GM19463 (cell line): ENCODE measurements at regions not wholly inside any gene's neighbourhood (a gene's known extent, or its start where the extent isn't known, plus 50 kb on each side); places are given as distances from the start of the nearest gene placed in this dataset.

ENCODE experiments used
- ATAC-seq: cut with Tn5 transposase; IDR thresholded peaks from one replicate; pipeline ENCODE4 v1.9.1; 2021; ENCODE audit warnings: mild to moderate bottlenecking, moderate library complexity; ENCODE audit not compliant: unreplicated experiment

- no peak for ATAC-seq
Observed at GRCh38 chr2:34660741-34661140, 1061.6 kb upstream of the FAM98A start.

- peak; percentile 93 for ATAC-seq
Observed at GRCh38 chr2:34656632-34657031, 1057.5 kb upstream of the FAM98A start.

- no peak for ATAC-seq
Observed at GRCh38 chr2:34652636-34653035, 1053.5 kb upstream of the FAM98A start.

GRCh38 chr2:34646901-34647300 lies 1047.8 kb upstream of the FAM98A start:
- ATAC-seq = no peak

- no peak for ATAC-seq
Observed at GRCh38 chr2:34632327-34632726, 1033.2 kb upstream of the FAM98A start.

GRCh38 chr2:34627003-34627402 lies 1027.9 kb upstream of the FAM98A start:
- no peak for ATAC-seq

- ATAC-seq = no peak
Observed at GRCh38 chr2:34604164-34604563, 1005.1 kb upstream of the FAM98A start.

GRCh38 chr2:34602262-34602661 lies 1003.2 kb upstream of the FAM98A start:
- ATAC-seq = no peak

- no peak for ATAC-seq
Observed at GRCh38 chr2:34601561-34601960, 1002.5 kb upstream of the FAM98A start.

- no peak for ATAC-seq
Observed at GRCh38 chr2:34578641-34579040, 979.5 kb upstream of the FAM98A start.

GRCh38 chr2:34570266-34570872 lies 971.3 kb upstream of the FAM98A start:
- ATAC-seq = no peak

- ATAC-seq = no peak
Observed at GRCh38 chr2:34567128-34567527, 968.0 kb upstream of the FAM98A start.

GRCh38 chr2:34552337-34552736 lies 953.2 kb upstream of the FAM98A start:
- ATAC-seq = no peak

- ATAC-seq = no peak
Observed at GRCh38 chr2:34549710-34550345, 950.7 kb upstream of the FAM98A start.

- no peak for ATAC-seq
Observed at GRCh38 chr2:34547900-34548299, 948.8 kb upstream of the FAM98A start.

- no peak for ATAC-seq
Observed at GRCh38 chr2:34547340-34547739, 948.2 kb upstream of the FAM98A start.

GRCh38 chr2:34545486-34546136 lies 946.5 kb upstream of the FAM98A start:
- ATAC-seq = no peak

GRCh38 chr2:34534761-34535160 lies 935.7 kb upstream of the FAM98A start:
- ATAC-seq = no peak

- no peak for ATAC-seq
Observed at GRCh38 chr2:34534341-34534740, 935.2 kb upstream of the FAM98A start.

- no peak for ATAC-seq
Observed at GRCh38 chr2:34533585-34534183, 934.6 kb upstream of the FAM98A start.

GRCh38 chr2:34529965-34530364 lies 930.9 kb upstream of the FAM98A start:
- ATAC-seq = no peak

GRCh38 chr2:34523958-34524514 lies 924.9 kb upstream of the FAM98A start:
- ATAC-seq = no peak
